ENCODE measurements at regions not wholly inside any gene's neighbourhood (a gene's known extent, or its start where the extent isn't known, plus 50 kb on each side); places are given as distances from the start of the nearest gene placed in this dataset.

DNA sequence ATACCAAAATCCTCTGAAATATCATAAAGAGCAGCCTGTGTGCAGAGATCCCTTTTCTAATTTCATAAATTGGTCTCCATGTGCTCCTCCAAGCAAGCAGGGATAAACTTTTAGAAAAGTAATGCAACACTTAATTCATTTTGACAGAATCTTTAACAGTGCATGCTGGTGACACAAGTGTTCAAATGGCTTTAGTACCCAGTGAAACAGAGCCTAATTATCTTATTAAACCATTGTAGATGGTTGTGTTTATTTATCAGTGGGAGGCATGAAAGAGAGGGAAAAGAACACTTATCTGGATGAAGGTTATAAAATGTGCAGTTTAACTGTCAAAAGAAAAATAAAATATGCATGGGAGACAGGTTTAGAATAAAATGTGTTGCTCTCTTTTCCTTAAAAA, 945.0 kb upstream of the PCDH20 start:
- no peak for TF ChIP-seq EZH2 (IDR thresholded peaks at IDR 0.05; ENCODE audit: insufficient read depth, low read length)
- TF ChIP-seq, protein P1, sequence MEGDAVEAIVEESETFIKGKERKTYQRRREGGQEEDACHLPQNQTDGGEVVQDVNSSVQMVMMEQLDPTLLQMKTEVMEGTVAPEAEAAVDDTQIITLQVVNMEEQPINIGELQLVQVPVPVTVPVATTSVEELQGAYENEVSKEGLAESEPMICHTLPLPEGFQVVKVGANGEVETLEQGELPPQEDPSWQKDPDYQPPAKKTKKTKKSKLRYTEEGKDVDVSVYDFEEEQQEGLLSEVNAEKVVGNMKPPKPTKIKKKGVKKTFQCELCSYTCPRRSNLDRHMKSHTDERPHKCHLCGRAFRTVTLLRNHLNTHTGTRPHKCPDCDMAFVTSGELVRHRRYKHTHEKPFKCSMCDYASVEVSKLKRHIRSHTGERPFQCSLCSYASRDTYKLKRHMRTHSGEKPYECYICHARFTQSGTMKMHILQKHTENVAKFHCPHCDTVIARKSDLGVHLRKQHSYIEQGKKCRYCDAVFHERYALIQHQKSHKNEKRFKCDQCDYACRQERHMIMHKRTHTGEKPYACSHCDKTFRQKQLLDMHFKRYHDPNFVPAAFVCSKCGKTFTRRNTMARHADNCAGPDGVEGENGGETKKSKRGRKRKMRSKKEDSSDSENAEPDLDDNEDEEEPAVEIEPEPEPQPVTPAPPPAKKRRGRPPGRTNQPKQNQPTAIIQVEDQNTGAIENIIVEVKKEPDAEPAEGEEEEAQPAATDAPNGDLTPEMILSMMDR (IDR thresholded peaks at IDR 0.05; ENCODE audit: insufficient read depth, low read depth, low read length) = no peak
- H3K27me3 Mint-ChIP-seq (ENCODE audit: low read depth, unreplicated experiment) = no peaks in the 10 kb centered on the region
- no peaks in the 10 kb centered on the region for H3K27me3 ChIP-seq (ENCODE audit: insufficient read depth, low read length)
- H3K9ac ChIP-seq (ENCODE audit: low read length) = no peak overlapping the region
- no peak overlapping the region for H3K4me3 Mint-ChIP-seq (ENCODE audit: unreplicated experiment)
- no peaks in the 10 kb centered on the region for H3K4me1 Mint-ChIP-seq (ENCODE audit: low read depth, unreplicated experiment)
- DNase-seq (ENCODE audit: low read depth) = no peak
- H3K4me2 ChIP-seq (ENCODE audit: low read length) = no peak overlapping the region
- no peak overlapping the region for H2AFZ ChIP-seq (ENCODE audit: low read depth, low read length)
- no peaks in the 10 kb centered on the region for H3K36me3 Mint-ChIP-seq (ENCODE audit: low read depth, unreplicated experiment)
- no peaks in the 10 kb centered on the region for H3K36me3 ChIP-seq (ENCODE audit: insufficient read depth, low read length)
- H3K9me3 ChIP-seq (ENCODE audit: insufficient read depth, low read depth, low read length) = no peaks in the 10 kb centered on the region
- H3K27ac ChIP-seq (ENCODE audit: low read depth, low read length) = no peak overlapping the region
- H3K79me2 ChIP-seq (ENCODE audit: insufficient read depth, low read length) = no peaks in the 10 kb centered on the region
- H3K4me3 ChIP-seq (ENCODE audit: insufficient read depth, low read depth, low read length) = no peak overlapping the region
- H3K9me3 Mint-ChIP-seq (ENCODE audit: unreplicated experiment) = no peaks in the 10 kb centered on the region
- H3K27ac Mint-ChIP-seq (ENCODE audit: unreplicated experiment) = no peak overlapping the region
- FAIRE-seq = no peak
- H3K4me1 ChIP-seq (ENCODE audit: insufficient read depth, low read length) = no peaks in the 10 kb centered on the region
- H4K20me1 ChIP-seq (ENCODE audit: insufficient read depth, low read length) = no peaks in the 10 kb centered on the region

- Histone ChIP-seq H3K4me1 (ENCODE audit: insufficient read depth, low read length) (no peaks in the 10 kb centered on the region), H2AFZ (ENCODE audit: low read depth, low read length) (no peak overlapping the region), H4K20me1 (ENCODE audit: insufficient read depth, low read length) (no peaks in the 10 kb centered on the region), H3K79me2 (ENCODE audit: insufficient read depth, low read length) (no peaks in the 10 kb centered on the region), H3K27me3 (ENCODE audit: insufficient read depth, low read length) (no peaks in the 10 kb centered on the region), H3K4me3 (ENCODE audit: insufficient read depth, low read depth, low read length) (no peak overlapping the region), H3K36me3 (ENCODE audit: insufficient read depth, low read length) (no peaks in the 10 kb centered on the region), H3K4me2 (ENCODE audit: low read length) (no peak overlapping the region), H3K9me3 (ENCODE audit: insufficient read depth, low read depth, low read length) (no peaks in the 10 kb centered on the region), H3K9ac (ENCODE audit: low read length) (no peak overlapping the region), H3K27ac (ENCODE audit: low read depth, low read length) (no peak overlapping the region)
- FAIRE-seq (no peak), DNase-seq (ENCODE audit: low read depth) (no peak)
- H3K9me3 Mint-ChIP-seq (ENCODE audit: unreplicated experiment) = no peaks in the 10 kb centered on the region
- H3K27me3 Mint-ChIP-seq (ENCODE audit: low read depth, unreplicated experiment) = no peaks in the 10 kb centered on the region
- H3K36me3 Mint-ChIP-seq (ENCODE audit: low read depth, unreplicated experiment) = no peaks in the 10 kb centered on the region
- H3K4me3 Mint-ChIP-seq (ENCODE audit: unreplicated experiment) = no peak overlapping the region
- TF ChIP-seq, protein P1 (IDR thresholded peaks at IDR 0.05; ENCODE audit: insufficient read depth, low read depth, low read length) = no peak
- TF ChIP-seq EZH2 (IDR thresholded peaks at IDR 0.05; ENCODE audit: insufficient read depth, low read length) = no peak
- no peak overlapping the region for H3K27ac Mint-ChIP-seq (ENCODE audit: unreplicated experiment)
- no peaks in the 10 kb centered on the region for H3K4me1 Mint-ChIP-seq (ENCODE audit: low read depth, unreplicated experiment)
Measured at GRCh38 chr13:62358646-62358932, 942.9 kb upstream of the PCDH20 start.

- Mint-ChIP-seq H3K36me3 (ENCODE audit: low read depth, unreplicated experiment) (no peaks in the 10 kb centered on the region), H3K4me3 (ENCODE audit: unreplicated experiment) (no peak overlapping the region), H3K9me3 (ENCODE audit: unreplicated experiment) (no peaks in the 10 kb centered on the region), H3K4me1 (ENCODE audit: low read depth, unreplicated experiment) (no peaks in the 10 kb centered on the region), H3K27ac (ENCODE audit: unreplicated experiment) (no peak overlapping the region), H3K27me3 (ENCODE audit: low read depth, unreplicated experiment) (no peaks in the 10 kb centered on the region)
- no peak overlapping the region for H3K27ac ChIP-seq (ENCODE audit: low read depth, low read length)
- FAIRE-seq = no peak
- H2AFZ ChIP-seq (ENCODE audit: low read depth, low read length) = no peak overlapping the region
- no peaks in the 10 kb centered on the region for H4K20me1 ChIP-seq (ENCODE audit: insufficient read depth, low read length)
- DNase-seq (ENCODE audit: low read depth) = peak; percentile 17
- TF ChIP-seq, protein P1 (IDR thresholded peaks at IDR 0.05; ENCODE audit: insufficient read depth, low read depth, low read length) = peak; percentile 58
- TF ChIP-seq EZH2 (IDR thresholded peaks at IDR 0.05; ENCODE audit: insufficient read depth, low read length) = no peak
- no peaks in the 10 kb centered on the region for H3K9me3 ChIP-seq (ENCODE audit: insufficient read depth, low read depth, low read length)
- no peak overlapping the region for H3K9ac ChIP-seq (ENCODE audit: low read length)
- H3K79me2 ChIP-seq (ENCODE audit: insufficient read depth, low read length) = no peaks in the 10 kb centered on the region
- H3K27me3 ChIP-seq (ENCODE audit: insufficient read depth, low read length) = no peaks in the 10 kb centered on the region
- H3K4me1 ChIP-seq (ENCODE audit: insufficient read depth, low read length) = no peaks in the 10 kb centered on the region
- no peak overlapping the region for H3K4me2 ChIP-seq (ENCODE audit: low read length)
- H3K36me3 ChIP-seq (ENCODE audit: insufficient read depth, low read length) = no peaks in the 10 kb centered on the region
- H3K4me3 ChIP-seq (ENCODE audit: insufficient read depth, low read depth, low read length) = no peak overlapping the region
Measured at GRCh38 chr13:62357887-62358645, 942.4 kb upstream of the PCDH20 start.

All from astrocyte (in vitro differentiated cells and primary cell).